HG03520 (cell line): ENCODE measurements at regions not wholly inside any gene's neighbourhood (a gene's known extent, or its start where the extent isn't known, plus 50 kb on each side); places are given as distances from the start of the nearest gene placed in this dataset.

ENCODE experiments used
- ATAC-seq: cut with Tn5 transposase; IDR thresholded peaks from one replicate; pipeline ENCODE4 v1.9.1; 2021; ENCODE audit warnings: mild to moderate bottlenecking, moderate library complexity; ENCODE audit not compliant: unreplicated experiment

- ATAC-seq = no peak
Measured at GRCh38 chr16:65991149-65991701, 375.3 kb upstream of the CDH5 start.

DNA sequence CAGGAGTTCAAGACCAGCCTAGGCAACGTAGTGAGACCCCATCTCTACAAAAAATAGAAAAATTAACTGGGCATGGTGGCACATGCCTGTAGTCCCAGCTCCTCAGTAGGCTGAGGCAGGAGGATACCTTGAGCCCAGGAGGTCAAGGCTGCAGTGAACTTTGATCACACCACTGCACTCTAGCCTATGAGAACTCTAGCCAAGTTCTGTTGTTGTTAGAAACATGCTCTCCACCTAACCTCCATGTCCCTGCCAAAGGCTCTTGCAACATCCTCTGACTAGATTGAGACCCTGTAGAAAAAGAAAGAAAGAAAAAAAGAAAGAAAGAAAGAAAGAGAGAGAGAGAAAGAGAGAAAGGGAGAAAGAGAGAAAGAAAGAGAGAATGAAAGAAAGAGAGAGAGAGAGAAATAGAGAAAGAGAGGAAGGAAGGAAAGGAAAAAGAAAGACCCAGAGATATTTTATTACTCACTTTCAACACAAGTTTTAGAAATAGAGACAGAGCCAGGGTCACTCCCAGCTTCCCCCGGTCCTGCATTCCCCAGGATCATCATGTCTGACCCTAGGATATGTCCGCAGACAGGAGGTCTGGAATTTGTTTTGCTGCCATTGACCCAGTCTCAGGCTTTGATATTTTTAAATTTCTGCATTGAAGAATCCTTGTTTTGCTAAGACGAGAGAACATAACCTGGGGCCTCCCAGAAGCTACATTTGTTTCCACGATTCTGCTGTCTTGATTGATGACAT, 376.5 kb upstream of the CDH5 start:
- ATAC-seq = no peak

DNA sequence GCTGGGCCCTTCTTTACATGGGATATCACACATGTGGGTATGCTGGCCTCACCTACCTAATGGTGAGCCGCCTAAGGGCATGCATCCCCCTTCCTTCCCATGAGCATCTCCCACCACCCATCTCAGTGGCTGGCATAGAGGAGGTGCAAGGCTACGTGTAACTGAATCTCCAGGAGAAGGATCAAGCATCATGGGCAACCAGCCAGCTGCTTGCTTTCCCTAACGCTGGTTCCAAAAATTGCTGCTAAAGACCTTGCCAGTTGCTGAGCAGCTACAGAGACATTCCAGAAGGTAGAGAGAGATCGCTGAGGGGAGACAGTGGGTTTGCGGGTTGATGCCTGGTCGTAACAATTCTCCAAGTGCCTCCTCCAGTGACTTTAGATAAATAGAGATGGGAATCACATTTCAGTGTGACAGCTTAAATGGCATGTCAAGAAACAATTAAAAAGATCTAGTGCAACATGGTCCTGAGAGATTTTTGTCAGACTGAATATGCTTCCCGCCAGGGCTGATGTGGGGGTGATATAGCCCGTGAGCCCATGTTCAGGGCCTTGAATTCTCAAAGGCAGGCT, 378.4 kb upstream of the CDH5 start:
- ATAC-seq = no peak

- ATAC-seq = no peak
Measured at GRCh38 chr16:65984296-65984695, 382.2 kb upstream of the CDH5 start.

GRCh38 chr16:65981057-65981456, 385.4 kb upstream of the CDH5 start:
- ATAC-seq = no peak

GRCh38 chr16:65975049-65975708, 391.3 kb upstream of the CDH5 start:
- no peak for ATAC-seq

- no peak for ATAC-seq
Measured at GRCh38 chr16:65967376-65967775, 399.1 kb upstream of the CDH5 start.

DNA sequence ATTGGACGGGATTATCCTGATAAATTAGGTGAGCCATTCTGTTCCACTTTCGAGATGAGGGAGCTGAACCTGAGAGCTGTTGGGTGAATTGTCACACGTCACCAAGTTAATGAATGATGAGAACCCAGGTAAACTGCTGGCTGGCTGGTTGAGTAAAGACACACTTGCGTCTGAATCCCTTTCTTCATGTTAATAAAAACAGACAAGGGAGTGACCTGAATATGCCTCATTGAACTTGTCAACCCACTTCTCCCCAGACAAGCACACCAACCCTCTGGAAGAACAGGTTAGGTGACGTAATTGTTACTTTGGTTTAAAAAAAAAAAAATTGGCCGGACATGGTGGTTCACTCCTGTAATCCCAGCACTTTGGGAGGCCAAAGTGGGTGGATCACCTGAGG, 400.9 kb upstream of the CDH5 start:
- ATAC-seq = no peak

DNA sequence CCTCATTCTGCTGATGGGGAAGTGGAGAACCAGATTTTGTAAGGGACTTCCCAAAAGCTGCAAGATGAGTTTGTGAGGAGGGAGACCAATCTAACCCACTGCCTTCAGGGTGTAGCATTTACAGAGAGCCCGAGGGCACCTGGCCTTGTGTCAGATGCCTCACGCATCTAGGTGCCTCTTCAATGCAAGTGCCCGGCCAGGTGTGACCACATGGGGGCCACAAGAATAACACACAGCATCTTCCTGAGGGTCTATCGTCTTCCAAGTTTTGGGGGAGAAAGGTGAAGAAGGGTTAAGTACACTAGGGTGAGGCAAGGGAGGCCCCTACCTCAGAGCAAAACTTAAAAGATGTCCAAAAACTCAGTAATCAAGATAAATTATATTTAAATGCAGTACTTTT, 401.7 kb upstream of the CDH5 start:
- no peak for ATAC-seq

GRCh38 chr16:65961476-65962143, 404.9 kb upstream of the CDH5 start:
- ATAC-seq = no peak

GRCh38 chr16:65959983-65960382, 406.5 kb upstream of the CDH5 start:
- ATAC-seq = no peak

DNA sequence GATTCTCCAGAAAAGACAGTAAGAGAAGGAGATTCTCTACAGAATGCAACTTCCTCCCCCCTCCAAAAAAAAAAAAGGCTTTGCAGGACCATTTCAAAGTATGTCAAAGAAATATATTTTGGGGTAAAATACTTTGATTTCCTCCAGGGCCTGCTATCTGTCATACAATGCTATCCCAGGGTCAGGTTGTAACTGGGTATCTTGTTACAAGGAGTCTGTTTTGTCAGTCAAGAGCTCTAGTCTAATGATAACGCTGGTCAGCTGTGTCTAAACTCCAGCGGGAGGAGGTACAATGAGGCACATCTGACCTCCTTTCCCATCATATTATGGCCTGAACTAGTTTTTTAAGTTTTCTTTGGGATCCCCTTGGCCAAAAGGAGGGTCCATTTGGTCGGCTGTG, 408.4 kb upstream of the CDH5 start:
- no peak for ATAC-seq

- no peak for ATAC-seq
Measured at GRCh38 chr16:65956100-65956499, 410.4 kb upstream of the CDH5 start.

DNA sequence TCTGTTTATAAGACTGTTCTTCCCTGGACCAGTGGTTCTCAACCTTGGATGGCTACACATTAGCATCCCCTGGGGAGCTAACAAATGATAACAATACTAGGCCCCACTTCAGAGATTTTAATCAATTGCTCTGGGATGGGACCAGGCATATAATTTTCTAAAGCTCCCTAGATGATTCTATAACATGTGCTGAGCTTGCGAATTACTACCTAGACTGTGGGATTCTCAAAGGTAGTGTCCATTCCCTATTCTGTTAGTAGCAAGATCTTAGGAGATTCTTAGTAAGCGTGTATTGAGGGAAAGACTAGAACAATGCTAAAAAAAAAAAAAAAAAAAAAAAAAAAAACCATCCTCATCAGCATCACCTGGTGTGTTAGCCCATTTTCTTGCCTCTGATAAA, 412.0 kb upstream of the CDH5 start:
- ATAC-seq = no peak

DNA sequence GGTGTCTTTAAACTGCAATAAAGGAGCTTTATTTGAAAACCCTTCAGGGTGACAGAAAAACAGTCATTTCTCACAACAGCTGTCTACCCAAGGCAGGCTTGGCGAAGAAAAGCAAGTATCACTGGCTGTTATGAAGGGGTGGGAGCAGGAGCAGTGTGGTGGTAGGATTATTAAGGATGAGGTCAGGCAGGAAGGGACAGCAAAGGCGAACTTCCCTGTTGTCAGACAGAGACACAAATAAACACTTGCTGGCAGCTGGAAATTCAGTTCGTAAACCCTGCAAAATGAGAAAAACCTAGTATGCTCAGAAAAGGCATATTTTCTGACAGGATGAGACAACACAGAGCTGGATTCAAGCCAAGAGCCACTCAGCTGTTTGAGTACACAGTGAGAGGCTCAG, 416.3 kb upstream of the CDH5 start:
- no peak for ATAC-seq

DNA sequence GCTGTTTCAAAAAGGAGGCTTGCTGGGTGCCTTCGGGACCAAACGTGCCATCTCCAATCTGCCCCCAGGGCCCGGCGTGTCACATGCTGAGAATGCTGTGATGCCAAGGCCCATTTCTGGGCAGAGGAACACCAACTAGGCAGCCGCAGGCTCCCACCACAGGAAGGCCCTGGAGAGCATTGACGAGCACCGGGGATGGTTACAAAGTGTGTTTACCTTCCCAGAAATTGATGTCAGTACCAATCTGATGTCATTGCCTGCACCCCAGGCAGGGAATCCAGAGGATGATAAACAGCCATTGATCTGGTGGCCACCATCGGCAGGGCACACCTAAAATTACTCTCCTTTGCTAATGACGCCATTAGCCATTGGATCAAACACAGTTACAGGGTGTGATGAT, 418.1 kb upstream of the CDH5 start:
- no peak for ATAC-seq

- ATAC-seq = no peak
Measured at GRCh38 chr16:65947951-65948350, 418.5 kb upstream of the CDH5 start.

DNA sequence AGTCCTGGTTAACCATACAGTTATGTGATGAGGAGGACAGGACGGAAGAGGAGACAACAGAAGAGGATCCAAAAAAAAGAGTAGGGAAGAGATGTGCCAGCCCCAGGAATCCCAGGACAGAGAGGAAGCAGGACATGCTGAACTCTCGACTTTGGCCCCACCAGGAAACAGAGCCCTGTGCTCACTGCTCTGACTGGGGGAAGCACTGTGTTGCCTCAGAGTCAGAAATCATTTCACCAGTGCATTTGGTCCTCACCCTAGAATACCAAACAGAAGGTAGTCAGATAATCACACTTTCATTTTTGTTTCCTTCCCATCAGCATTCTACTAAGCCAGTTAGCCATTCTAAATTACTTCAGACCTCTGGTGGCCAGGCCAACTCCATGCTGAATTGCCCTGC, 421.0 kb upstream of the CDH5 start:
- no peak for ATAC-seq

GRCh38 chr16:65944361-65944760, 422.1 kb upstream of the CDH5 start:
- ATAC-seq = no peak

- no peak for ATAC-seq
Measured at GRCh38 chr16:65940711-65941110, 425.8 kb upstream of the CDH5 start.

GRCh38 chr16:65938083-65938482, 428.4 kb upstream of the CDH5 start:
- ATAC-seq = no peak

GRCh38 chr16:65937455-65937854, 429.0 kb upstream of the CDH5 start:
- no peak for ATAC-seq
